ENCODE measurements at regions not wholly inside any gene's neighbourhood (a gene's known extent, or its start where the extent isn't known, plus 50 kb on each side); places are given as distances from the start of the nearest gene placed in this dataset.

DNA sequence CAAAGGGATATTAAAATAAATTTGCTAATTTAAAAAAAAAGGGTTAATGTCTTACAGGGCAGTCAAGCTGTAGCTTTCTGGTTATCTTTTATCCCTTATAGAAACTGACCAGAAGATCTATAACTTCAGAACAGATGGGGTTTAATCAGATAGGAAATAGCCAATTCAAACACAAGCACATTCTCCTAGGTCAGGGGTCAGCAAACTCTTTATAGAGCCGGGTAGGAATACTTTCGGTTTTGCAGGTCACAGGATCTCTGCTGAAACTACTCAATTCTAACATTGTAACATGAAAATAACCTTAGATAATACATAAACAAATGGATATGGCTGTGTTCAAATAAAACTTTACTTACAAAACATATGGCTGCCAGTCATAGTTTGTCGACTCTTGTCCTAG, 479.8 kb downstream of the ADRA2A start:
- TF ChIP-seq CTCF (tag by site-specific recombination; IDR thresholded peaks at IDR 0.05): no peak
- TF ChIP-seq SP3 (tag by site-specific recombination; IDR thresholded peaks at IDR 0.05): no peak
- TF ChIP-seq ZFP3 (tag by site-specific recombination; IDR thresholded peaks at IDR 0.05; ENCODE audit: low read depth): no peak
- TF ChIP-seq ZNF747 (tag by site-specific recombination; IDR thresholded peaks at IDR 0.05): no peak
- no peak for TF ChIP-seq ZNF311 (tag by site-specific recombination; IDR thresholded peaks at IDR 0.05; ENCODE audit: borderline replicate concordance)
- no peak for TF ChIP-seq ZNF561 (tag by site-specific recombination; IDR thresholded peaks at IDR 0.05; ENCODE audit: borderline replicate concordance)
- no peak for TF ChIP-seq ATF2 (tag by site-specific recombination; IDR thresholded peaks at IDR 0.05; ENCODE audit: low read depth)
- TF ChIP-seq ZNF146 (tag by site-specific recombination; IDR thresholded peaks at IDR 0.05): no peak
- TF ChIP-seq YY1 (tag by site-specific recombination; IDR thresholded peaks at IDR 0.05): no peak
- no peak for TF ChIP-seq PRDM4 (tag by site-specific recombination; IDR thresholded peaks at IDR 0.05)
- TF ChIP-seq ZNF223 (tag by site-specific recombination; IDR thresholded peaks at IDR 0.05): no peak
- TF ChIP-seq REST (tag by site-specific recombination; IDR thresholded peaks at IDR 0.05): no peak
- TF ChIP-seq ZBTB21 (tag by site-specific recombination; IDR thresholded peaks at IDR 0.05): no peak

All from HEK293 (cell line).